ENCODE measurements at regions not wholly inside any gene's neighbourhood (a gene's known extent, or its start where the extent isn't known, plus 50 kb on each side); places are given as distances from the start of the nearest gene placed in this dataset.

DNA sequence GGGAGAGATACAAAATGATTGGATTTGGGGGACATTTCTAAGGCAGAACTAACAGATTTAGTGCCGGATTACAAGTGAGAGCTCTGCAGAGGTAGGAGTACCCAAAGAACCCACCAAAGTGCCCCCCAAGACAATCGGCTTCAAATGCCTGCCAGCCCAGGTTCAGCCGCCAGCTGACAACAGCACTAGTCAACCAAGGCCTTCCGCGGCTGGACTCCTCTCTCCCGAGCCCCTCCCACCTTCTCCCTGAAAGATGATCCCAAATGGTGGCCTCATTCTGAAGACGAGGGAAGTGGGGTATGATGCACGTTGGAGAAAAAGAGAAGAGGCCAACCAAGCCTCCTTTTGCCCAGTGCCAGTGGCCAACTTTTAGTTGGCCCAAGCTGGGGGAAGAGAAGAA, 210.4 kb upstream of the SLC30A5 start:
- TF ChIP-seq, protein P1, sequence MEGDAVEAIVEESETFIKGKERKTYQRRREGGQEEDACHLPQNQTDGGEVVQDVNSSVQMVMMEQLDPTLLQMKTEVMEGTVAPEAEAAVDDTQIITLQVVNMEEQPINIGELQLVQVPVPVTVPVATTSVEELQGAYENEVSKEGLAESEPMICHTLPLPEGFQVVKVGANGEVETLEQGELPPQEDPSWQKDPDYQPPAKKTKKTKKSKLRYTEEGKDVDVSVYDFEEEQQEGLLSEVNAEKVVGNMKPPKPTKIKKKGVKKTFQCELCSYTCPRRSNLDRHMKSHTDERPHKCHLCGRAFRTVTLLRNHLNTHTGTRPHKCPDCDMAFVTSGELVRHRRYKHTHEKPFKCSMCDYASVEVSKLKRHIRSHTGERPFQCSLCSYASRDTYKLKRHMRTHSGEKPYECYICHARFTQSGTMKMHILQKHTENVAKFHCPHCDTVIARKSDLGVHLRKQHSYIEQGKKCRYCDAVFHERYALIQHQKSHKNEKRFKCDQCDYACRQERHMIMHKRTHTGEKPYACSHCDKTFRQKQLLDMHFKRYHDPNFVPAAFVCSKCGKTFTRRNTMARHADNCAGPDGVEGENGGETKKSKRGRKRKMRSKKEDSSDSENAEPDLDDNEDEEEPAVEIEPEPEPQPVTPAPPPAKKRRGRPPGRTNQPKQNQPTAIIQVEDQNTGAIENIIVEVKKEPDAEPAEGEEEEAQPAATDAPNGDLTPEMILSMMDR (IDR thresholded peaks at IDR 0.05; ENCODE audit: insufficient read depth, low read depth, low read length) = no peak
- CTCF ChIA-PET = no interaction called here
- no peak overlapping the region for H3K4me3 ChIP-seq (ENCODE audit: low read depth, low read length)

DNA sequence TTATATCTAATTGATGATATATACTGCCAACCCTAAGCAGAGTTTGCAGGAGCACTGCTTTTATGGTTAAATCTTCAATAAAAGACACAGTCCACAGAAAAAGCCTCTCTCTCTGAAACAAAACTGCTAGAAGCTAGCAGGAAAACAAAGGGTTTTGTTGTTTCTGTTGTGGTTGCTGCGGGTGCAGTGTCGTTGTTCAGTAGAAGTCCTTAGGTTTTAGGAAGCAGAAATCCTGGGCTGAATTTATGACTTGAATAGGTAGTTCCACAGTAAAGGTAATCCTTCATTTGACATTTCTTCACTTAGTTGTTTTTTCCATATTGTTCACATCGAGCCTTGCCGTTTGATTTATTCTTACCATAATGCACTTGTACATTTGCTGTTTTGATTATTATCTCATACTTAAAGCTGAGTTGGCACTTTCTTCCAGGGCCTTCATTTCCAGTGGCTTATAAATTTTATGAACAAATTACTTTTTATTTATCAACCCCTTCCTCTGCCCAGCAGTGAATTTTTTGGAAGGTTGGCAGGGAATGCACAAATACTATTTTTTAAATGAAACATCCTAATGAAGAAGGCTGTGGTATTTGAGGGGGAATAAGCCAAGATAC, 209.6 kb upstream of the SLC30A5 start:
- ChIA-PET POLR2A (no interaction called here), CTCF (interaction anchor here (1.3 to 1.7 kb wide), 3 partner anchors 35 to 421 kb away, joined by 3 to 4 read pairs (median 3); no protein-coding TSS in a partner anchor)
- TF ChIP-seq, protein P1 (IDR thresholded peaks at IDR 0.05; ENCODE audit: insufficient read depth, low read depth, low read length) = no peak
- H3K27me3 ChIP-seq (ENCODE audit: control insufficient read depth, insufficient read depth, low read length) = no peaks in the 10 kb centered on the region; the same call in 1 of the 2 replicates
- H3K4me3 ChIP-seq (ENCODE audit: low read depth, low read length) = no peak overlapping the region
- DNase-seq (ENCODE audit: low read depth) = no peak
- no peaks in the 10 kb centered on the region for H3K36me3 ChIP-seq (ENCODE audit: control insufficient read depth, insufficient read depth, low read length)

More for the DNA sequence above, 210.4 kb upstream of the SLC30A5 start:
- no peaks in the 10 kb centered on the region for H3K36me3 ChIP-seq (ENCODE audit: control insufficient read depth, insufficient read depth, low read length)
- no peak for DNase-seq (ENCODE audit: low read depth)
- no peaks in the 10 kb centered on the region; the same call in 1 of the 2 replicates for H3K27me3 ChIP-seq (ENCODE audit: control insufficient read depth, insufficient read depth, low read length)
- POLR2A ChIA-PET = no interaction called here

DNA sequence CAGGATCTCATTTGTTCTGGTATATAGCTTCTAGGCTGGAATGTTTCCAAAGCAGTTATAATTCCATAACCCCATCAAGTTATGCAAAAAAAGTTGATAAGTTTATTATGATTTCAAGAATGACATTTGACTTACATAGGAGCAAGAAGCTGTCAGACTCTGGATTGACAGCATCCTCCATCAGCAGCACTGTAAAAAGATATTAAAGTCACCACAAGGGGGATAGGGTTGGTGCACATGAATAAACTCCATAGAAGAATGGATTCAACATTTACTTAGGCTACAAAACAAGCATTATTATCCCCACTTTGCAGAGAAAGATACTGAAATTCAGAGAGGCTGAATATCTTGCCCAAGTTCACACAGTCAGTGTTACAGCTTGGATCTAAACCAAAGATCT, 208.9 kb upstream of the SLC30A5 start:
- ChIA-PET CTCF (interaction anchor here (1.2 to 1.7 kb wide), 4 partner anchors 36 to 440 kb away, joined by 3 to 4 read pairs (median 4); no protein-coding TSS in a partner anchor), POLR2A (no interaction called here)
- DNase-seq (ENCODE audit: low read depth) = no peak

DNA sequence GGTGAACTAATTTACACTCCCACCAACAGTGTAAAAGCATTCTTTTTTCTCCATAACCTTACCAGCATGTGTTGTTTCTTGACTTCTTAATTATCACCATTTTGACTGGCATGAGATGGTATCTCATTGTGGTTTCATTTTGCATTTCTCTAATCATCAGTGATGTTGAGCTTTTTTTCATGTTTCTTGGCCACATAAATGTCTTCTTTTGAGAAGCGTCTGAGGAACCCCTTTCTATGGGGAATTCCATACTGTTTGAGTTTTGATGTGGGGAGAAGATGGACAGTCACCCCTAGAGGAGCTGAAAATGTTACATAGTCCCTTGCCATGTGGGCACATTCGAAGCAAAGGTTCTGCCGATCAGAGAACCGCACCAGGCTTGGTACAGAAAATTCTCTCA, 207.0 kb upstream of the SLC30A5 start:
- TF ChIP-seq, protein P1 (IDR thresholded peaks at IDR 0.05; ENCODE audit: insufficient read depth, low read depth, low read length) = no peak
- POLR2A ChIA-PET = no interaction called here
- Histone ChIP-seq H3K4me3 (ENCODE audit: low read depth, low read length) (no peak overlapping the region), H3K27me3 (ENCODE audit: control insufficient read depth, insufficient read depth, low read length) (no peaks in the 10 kb centered on the region; the same call in 1 of the 2 replicates), H3K36me3 (ENCODE audit: control insufficient read depth, insufficient read depth, low read length) (no peaks in the 10 kb centered on the region)
- CTCF ChIA-PET = interaction anchor here (0.7 to 1.7 kb wide), 2 partner anchors 9 to 11 kb away, joined by 3 to 4 read pairs; no protein-coding TSS in a partner anchor
- DNase-seq (ENCODE audit: low read depth) = no peak

More for the DNA sequence above, 208.9 kb upstream of the SLC30A5 start:
- Histone ChIP-seq H3K4me3 (ENCODE audit: low read depth, low read length) (no peak overlapping the region), H3K27me3 (ENCODE audit: control insufficient read depth, insufficient read depth, low read length) (no peaks in the 10 kb centered on the region; the same call in 1 of the 2 replicates), H3K36me3 (ENCODE audit: control insufficient read depth, insufficient read depth, low read length) (no peaks in the 10 kb centered on the region)
- TF ChIP-seq, protein P1 (IDR thresholded peaks at IDR 0.05; ENCODE audit: insufficient read depth, low read depth, low read length) = 0 out of 2 replicates have a peak, but pooled peaks have one; percentile 21

DNA sequence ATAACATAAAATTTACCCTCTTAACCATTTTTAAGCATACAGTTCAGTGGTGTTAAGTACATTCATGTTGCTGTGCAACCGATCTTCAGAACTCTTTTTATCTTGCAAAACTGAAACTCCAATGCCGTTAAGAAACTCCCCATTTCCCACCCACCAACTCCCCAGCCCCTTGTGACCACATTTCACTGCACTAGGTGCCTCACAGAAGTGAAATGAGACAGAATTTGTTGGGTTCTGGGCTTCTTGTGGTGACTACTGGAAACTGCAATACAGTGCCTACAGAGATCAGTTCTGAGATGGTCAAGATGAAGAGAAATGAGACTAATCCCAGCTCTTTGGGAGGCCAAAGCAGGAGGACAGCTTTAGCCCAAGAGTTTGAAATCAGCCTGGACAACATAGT, 202.1 kb upstream of the SLC30A5 start:
- POLR2A ChIA-PET = interaction anchor here (0.6 kb wide), 1 partner anchor 111 kb away, joined by 9 read pairs; no protein-coding TSS in a partner anchor
- Histone ChIP-seq H3K27me3 (ENCODE audit: control insufficient read depth, insufficient read depth, low read length) (no peaks in the 10 kb centered on the region), H3K4me3 (ENCODE audit: low read depth, low read length) (no peak overlapping the region), H3K36me3 (ENCODE audit: control insufficient read depth, insufficient read depth, low read length) (no peaks in the 10 kb centered on the region)
- CTCF ChIA-PET = no interaction called here
- DNase-seq (ENCODE audit: low read depth) = no peak
- TF ChIP-seq, protein P1 (IDR thresholded peaks at IDR 0.05; ENCODE audit: insufficient read depth, low read depth, low read length) = no peak

Data from BJ (cell line).